GM12892 (cell line): ENCODE measurements at regions not wholly inside any gene's neighbourhood (a gene's known extent, or its start where the extent isn't known, plus 50 kb on each side); places are given as distances from the start of the nearest gene placed in this dataset.

Source experiments
- POLR2A ChIP-seq: IDR thresholded peaks from 2 replicates; pipeline ENCODE4 v1.6.1; 2011; ENCODE audit warnings: low read depth, low read length, control low read depth
- TAF1 ChIP-seq: IDR thresholded peaks from 2 replicates; pipeline ENCODE4 v1.6.1; 2011; ENCODE audit warnings: low read depth, mild to moderate bottlenecking, control low read depth, low read length, borderline replicate concordance

DNA sequence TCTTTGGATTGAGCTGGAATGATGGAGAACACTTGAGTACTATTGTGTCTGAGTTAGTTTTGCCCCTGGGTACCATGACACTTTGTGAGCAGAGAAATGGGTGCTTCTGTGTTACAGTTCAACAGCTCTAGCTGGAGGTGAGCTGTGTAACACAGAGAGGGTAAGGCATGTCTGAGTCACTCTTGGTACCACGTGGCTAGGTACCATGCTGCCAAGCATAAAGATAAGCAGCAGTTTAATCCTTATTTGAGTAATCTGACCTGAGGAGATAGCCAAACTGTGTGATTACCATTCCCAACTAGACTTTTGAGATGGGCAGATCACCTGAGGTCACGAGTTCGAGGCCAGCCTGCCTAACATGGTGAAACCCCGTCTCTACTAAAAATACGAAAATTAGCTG is 122.0 kb downstream of the OLFM4 start:
- TF ChIP-seq TAF1: no peak
- no peak for TF ChIP-seq POLR2A
